Liver (tissue), 3 donors: ENCODE measurements at regions not wholly inside any gene's neighbourhood (a gene's known extent, or its start where the extent isn't known, plus 50 kb on each side); places are given as distances from the start of the nearest gene placed in this dataset.

Source experiments
- CTCF ChIP-seq: fragments of 150-350 bp; IDR thresholded peaks from 2 replicates; pipeline ENCODE4 v1.5.1; 2017; ENCODE audit warnings: improper control_type of control experiment, low read depth, low read length; ENCODE audit not compliant: missing input control
- EGR1 ChIP-seq, 2 donors: IDR thresholded peaks; 2 replicates each; pipeline ENCODE4 v1.6.1; 2016 to 2018; ENCODE audit warnings: antibody characterized with exemption in 2 of 2, low read depth in 2 of 2
- FOXA1 ChIP-seq: IDR thresholded peaks from 2 replicates; pipeline ENCODE4 v1.6.1; 2016; ENCODE audit warnings: antibody characterized with exemption
- JUND ChIP-seq, 2 donors: IDR thresholded peaks; 2 replicates each; pipeline ENCODE4 v1.6.1; 2016; ENCODE audit warnings: antibody characterized with exemption in 2 of 2
- MAX ChIP-seq: IDR thresholded peaks from 2 replicates; pipeline ENCODE4 v1.6.1; 2016; ENCODE audit warnings: antibody characterized with exemption
- RAD21 ChIP-seq, 2 donors: IDR thresholded peaks; 2 replicates each; pipeline ENCODE4 v1.6.1; 2016; ENCODE audit warnings: antibody characterized with exemption in 2 of 2, mild to moderate bottlenecking in 2 of 2
- RXRA ChIP-seq, 2 donors: IDR thresholded peaks; 2 replicates each; pipeline ENCODE4 v1.6.1; 2017 to 2018; ENCODE audit warnings: antibody characterized with exemption in 2 of 2, mild to moderate bottlenecking in 1 of 2
- YY1 ChIP-seq: IDR thresholded peaks from 2 replicates; pipeline ENCODE4 v1.6.1; 2016; ENCODE audit warnings: antibody characterized with exemption, mild to moderate bottlenecking
- ZBTB33 ChIP-seq: IDR thresholded peaks from 2 replicates; pipeline ENCODE4 v1.6.1; 2016; ENCODE audit warnings: antibody characterized with exemption
- donor health status: healthy.
- donor health status: healthy.

- TF ChIP-seq CTCF, result no peak
- no peak for TF ChIP-seq RAD21 (IDR thresholded peaks at IDR 0.05)
- no peak for TF ChIP-seq ZBTB33
- no peak for TF ChIP-seq YY1
- no peak for TF ChIP-seq RXRA (IDR thresholded peaks at IDR 0.05)
- no peak for TF ChIP-seq FOXA1
- no peak for TF ChIP-seq MAX
- no peak for TF ChIP-seq EGR1 (IDR thresholded peaks at IDR 0.05; ENCODE audit: low read depth in 2 of 2)
- TF ChIP-seq JUND (IDR thresholded peaks at IDR 0.05), result no peak
These were observed 300.3 kb downstream of the FZD1 start for GRCh38 chr7:91564541-91564940.
